ENCODE measurements at regions not wholly inside any gene's neighbourhood (a gene's known extent, or its start where the extent isn't known, plus 50 kb on each side); places are given as distances from the start of the nearest gene placed in this dataset.

DNA sequence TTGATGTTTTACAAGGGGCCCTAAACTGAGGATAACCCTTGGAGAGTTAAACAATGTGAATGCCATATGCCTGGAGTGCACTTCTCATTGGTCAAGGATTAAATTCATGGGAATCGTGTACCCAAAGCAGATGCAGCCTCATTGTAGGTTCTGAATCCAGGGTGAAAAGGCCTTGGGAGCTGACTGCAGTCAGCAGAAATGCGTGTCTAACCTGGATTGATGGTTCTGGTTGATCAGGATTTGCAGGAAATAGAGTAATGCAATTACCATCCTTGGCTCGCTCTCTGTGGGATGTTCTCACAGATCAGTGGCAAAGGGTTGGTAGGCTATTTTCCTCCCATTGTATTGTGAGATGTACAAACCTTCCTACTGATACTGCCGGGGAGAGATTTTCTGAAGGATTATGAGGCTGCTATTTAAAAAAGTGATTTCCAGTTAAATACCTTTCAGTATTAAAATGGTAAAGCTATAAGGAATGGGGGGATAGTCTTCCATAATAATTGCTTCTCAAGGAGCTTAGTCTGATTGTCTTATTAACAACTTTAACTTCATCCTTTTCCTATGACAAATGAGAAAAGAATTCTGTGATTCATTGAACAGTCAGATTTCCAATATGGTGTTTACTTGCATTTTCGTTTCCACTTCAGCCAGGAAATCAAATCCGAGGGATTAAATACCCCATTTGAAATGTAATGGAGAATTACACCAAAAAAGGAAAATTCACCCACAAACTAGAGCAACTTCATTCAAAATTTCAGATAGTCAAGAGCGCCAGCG lies 1028.1 kb upstream of the EEF2KMT start:
- H3K4me3 ChIP-seq (ENCODE audit: low read length), result no peak overlapping the region
- DNase-seq (ENCODE audit: low read depth, low spot score), result no peak

DNA sequence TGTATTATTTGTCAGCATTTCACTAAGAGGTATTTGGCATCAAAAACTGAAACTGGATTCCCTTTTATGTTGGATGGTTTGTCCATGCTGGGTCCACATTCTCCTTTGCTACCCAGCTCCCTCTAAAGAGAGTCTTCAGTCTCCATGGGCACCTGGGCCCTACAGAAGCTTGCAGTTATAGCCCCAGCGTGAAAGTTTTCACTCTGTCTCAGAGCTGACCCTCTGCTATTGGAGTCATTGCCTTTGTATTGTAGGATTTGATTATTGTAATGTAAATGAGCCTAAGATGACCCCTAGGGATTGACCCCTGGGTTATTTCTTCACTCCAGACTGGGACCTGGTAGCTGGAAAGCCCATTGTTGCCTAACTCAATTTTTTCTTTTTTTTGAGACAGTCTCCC lies 1026.5 kb upstream of the EEF2KMT start:
- DNase-seq (ENCODE audit: low read depth, low spot score), result no peak
- no peak overlapping the region for H3K4me3 ChIP-seq (ENCODE audit: low read length)

DNA sequence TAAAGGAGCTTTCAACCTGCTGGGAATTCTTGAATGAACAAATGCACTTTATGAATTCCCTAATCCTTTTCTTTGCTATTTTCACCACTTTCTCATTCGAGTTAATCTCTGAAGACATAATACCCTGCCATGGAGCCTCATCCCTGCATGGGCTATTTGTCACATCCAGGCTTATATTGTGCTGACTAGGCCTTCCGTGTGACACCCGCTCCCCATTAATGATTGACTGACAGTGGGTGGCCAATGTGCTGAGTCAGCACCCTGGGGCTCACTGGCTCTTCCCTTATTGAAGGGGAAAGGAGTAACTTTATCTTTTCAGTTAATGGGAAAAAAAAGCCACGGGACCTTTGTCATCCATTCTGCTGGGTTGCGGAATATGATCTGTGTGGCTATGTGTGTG lies 1024.8 kb upstream of the EEF2KMT start:
- no peak overlapping the region for H3K4me3 ChIP-seq (ENCODE audit: low read length)
- DNase-seq (ENCODE audit: low read depth, low spot score), result no peak

DNA sequence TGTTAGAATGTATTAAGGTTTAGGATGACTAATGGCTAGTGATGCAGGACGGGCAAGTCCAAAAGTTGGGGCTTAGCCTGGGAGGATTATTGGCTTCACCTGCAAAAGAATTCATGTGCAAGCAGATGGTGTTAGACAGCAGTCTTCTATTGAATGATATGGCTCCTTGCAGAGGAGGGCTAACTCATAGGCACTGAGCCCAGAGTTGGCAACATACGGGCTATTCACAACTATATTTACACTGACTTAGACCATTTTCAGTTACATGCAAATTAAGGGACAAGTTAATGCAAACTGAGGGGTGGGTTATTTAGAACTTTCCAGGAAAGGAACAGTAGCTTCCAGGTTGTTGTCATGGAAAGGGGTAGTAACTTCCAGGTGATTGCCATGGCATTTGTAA lies 1017.1 kb upstream of the EEF2KMT start:
- no peak for DNase-seq (ENCODE audit: low read depth, low spot score)

GRCh38 chr16:6113749-6114148 lies 1016.2 kb upstream of the EEF2KMT start:
- no peak for DNase-seq (ENCODE audit: low read depth, low spot score)
- H3K4me3 ChIP-seq (ENCODE audit: low read length), result no peak overlapping the region

More for the DNA sequence above, 1017.1 kb upstream of the EEF2KMT start:
- H3K4me3 ChIP-seq (ENCODE audit: low read length), result no peak overlapping the region

DNA sequence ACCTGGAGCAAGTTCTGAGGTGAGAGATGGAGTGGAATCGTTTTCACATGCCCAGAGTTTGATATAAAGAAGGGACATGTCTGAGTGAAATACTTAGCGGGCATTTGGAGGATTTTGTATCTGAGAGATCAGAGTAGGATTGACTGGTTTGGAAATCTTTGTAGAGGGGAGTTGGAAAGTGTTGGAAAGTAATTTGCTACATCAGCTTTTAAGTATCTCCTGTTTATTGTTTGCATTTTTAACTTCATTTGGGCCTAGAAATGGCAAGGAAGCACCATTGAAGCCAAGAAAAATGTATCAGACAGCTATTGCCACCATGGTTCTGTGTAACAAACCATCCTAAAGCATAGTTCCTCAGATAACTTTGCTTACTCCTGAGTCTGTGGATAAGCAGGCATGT lies 1015.1 kb upstream of the EEF2KMT start:
- no peak for DNase-seq (ENCODE audit: low read depth, low spot score)
- no peak overlapping the region for H3K4me3 ChIP-seq (ENCODE audit: low read length)

DNA sequence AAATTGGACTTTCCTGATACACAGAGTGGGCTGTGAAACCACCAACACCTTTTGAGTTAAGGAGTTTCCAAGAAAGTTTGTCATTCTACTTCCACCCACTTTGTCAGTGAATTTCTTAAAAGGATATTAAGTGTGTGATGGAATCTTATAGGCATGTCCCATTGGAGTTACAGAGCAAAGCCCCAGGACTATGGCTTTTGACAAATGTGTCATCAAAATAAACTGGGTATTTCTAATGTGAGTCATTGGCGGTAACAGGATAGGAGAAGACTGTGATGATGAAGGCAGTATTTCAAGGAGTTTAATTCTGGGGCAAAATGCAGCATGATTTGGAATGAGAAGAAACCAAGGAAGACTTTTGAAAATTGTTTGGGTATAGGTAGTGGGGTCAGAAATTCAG lies 1013.8 kb upstream of the EEF2KMT start:
- H3K4me3 ChIP-seq (ENCODE audit: low read length), result no peak overlapping the region
- DNase-seq (ENCODE audit: low read depth, low spot score), result no peak

GRCh38 chr16:6110346-6110745 lies 1012.8 kb upstream of the EEF2KMT start:
- no peak for DNase-seq (ENCODE audit: low read depth, low spot score)
- H3K4me3 ChIP-seq (ENCODE audit: low read length), result no peak overlapping the region

DNA sequence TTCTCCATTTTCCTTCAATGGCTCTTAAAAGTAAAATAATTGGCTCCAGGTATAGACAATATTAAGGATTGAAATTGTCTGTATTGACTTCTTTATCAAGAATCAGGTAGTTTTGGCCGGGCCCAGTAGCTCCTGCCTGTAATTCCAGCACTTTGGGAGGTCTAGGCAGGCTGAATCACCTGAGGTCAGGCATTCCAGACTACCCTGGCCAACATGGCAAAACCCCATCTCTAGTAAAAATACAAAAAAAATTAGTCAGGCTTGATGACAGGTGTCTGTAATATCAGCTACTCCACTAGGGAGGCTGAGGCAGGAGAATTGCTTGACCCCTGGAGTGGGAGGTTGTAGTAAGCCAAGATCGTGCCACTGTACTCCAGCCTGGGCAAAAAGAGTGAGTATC lies 1008.5 kb upstream of the EEF2KMT start:
- DNase-seq (ENCODE audit: low read depth, low spot score), result no peak
- H3K4me3 ChIP-seq (ENCODE audit: low read length), result no peak overlapping the region

- H3K4me3 ChIP-seq (ENCODE audit: low read length), result no peak overlapping the region
- no peak for DNase-seq (ENCODE audit: low read depth, low spot score)
These were observed 1007.5 kb upstream of the EEF2KMT start for GRCh38 chr16:6105115-6105514.

DNA sequence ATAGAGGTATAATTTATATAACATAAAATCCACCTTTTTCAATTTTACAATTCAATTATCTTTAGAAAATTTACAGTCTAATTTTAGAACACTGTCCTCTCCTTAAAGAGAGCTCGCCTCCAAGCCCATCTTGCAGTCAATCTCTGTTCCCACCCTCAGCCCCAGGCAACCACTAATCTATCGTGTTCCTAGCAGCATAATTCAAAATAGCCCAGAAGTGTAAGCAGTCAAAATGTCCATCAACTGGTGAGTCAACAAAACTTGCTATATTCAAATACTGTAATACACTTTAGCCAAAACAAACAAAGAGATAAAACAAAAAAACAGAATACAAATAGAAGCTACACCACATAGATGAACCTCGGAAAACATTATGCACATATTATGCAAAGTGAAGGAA lies 1006.8 kb upstream of the EEF2KMT start:
- no peak for DNase-seq (ENCODE audit: low read depth, low spot score)
- no peak overlapping the region for H3K4me3 ChIP-seq (ENCODE audit: low read length)

DNA sequence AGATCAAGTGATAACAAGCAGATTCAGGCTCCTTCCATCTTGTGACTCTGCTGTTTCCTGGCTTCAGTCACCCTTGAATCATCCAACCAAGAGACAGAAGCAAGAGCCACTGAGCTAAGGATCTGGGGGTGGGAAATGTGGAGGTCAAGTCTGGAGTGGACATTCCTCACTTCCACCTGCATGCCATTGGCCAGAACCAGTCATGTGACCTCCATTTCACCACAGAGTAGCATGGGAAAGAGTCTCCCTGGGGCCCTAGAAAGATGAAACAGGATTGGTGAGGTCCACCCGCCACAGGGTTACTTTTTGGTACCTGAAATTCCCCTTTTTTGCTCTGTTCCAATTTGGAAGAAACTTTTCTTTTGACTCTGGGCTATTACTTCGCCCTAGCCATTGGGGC lies 1006.0 kb upstream of the EEF2KMT start:
- DNase-seq (ENCODE audit: low read depth, low spot score), result no peak

GRCh38 chr16:6099102-6099501 lies 1001.5 kb upstream of the EEF2KMT start:
- H3K4me3 ChIP-seq (ENCODE audit: low read length), result no peak overlapping the region
- no peak for DNase-seq (ENCODE audit: low read depth, low spot score)

More for the DNA sequence above, 1006.0 kb upstream of the EEF2KMT start:
- H3K4me3 ChIP-seq (ENCODE audit: low read length), result no peak overlapping the region

GRCh38 chr16:6096931-6097670 lies 999.5 kb upstream of the EEF2KMT start:
- DNase-seq (ENCODE audit: low read depth, low spot score), result peak; percentile 9

GRCh38 chr16:6095414-6095813 lies 997.8 kb upstream of the EEF2KMT start:
- DNase-seq (ENCODE audit: low read depth, low spot score), result no peak
- H3K4me3 ChIP-seq (ENCODE audit: low read length), result no peak overlapping the region

More at GRCh38 chr16:6096931-6097670, 999.5 kb upstream of the EEF2KMT start:
- no peak overlapping the region for H3K4me3 ChIP-seq (ENCODE audit: low read length)

DNA sequence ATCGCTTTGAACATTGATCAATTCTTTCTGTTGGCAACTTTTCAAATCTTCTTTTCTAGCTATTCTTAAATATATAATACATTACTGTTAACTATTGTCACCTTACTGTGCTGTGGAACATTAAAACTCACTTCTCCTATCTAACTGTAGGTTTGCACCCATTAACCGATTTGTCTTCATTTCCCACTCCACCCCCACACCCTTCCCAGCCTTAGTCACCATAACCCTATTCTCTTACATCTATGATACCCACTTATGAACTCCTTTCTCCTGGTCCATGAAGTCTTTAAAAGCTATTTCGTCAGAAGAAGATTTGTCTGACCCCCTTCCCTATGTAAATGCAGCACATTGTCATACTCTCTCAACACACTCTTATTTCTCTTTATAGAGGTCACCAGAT lies 993.4 kb upstream of the EEF2KMT start:
- H3K4me3 ChIP-seq (ENCODE audit: low read length), result no peak overlapping the region
- no peak for DNase-seq (ENCODE audit: low read depth, low spot score)

DNA sequence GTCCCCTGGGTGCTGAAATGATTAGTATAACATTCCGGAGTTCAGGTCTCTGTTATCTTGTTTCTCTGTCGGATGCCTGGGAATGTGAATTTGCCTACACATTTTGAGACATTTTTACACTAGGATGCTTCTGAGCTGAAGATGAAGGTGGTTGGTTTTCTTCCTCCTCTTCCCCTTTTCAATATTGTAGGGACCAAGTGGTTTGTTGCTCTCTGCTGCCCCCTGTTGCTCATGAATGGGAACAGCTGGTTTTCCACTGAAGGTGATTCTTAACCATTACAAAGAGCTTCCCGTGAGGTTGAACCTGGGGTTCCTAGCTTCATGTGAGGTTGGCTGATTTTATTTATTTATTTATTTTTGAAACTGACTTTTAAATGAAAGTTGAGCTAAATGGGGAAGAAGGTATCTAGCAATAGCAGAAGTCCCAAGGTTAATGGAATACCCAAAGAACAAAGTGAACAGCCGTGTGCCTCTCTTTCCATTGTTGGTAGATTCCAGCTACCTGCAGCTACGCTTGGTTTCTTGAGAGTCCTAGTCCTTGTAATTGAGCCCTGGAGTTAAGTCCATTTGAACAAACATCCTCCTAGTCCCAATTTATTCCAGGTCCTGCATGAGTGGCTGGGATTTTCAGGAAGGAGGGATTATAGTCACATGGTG lies 983.9 kb upstream of the EEF2KMT start:
- DNase-seq (ENCODE audit: low read depth, low spot score), result peak; percentile 36
- H3K4me3 ChIP-seq (ENCODE audit: low read length), result no peak overlapping the region

DNA sequence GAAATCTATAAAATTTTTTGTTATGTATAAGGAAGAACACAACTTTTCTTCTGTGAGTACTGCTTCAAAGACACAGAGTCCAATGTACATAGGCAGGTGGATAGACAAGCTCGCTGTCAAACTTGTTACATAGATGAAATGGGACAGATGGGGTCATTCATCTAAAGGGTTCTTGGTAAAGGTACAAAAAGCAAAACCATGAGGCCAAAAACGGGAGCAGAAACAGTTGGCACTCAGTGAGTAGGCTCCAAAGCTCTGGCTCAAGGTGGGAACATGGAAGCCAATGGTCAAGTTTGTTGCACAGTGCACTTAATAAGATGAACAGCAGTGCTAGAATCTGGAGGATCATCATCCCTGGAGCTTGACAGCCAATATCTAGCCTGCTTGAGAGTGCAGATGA lies 979.0 kb upstream of the EEF2KMT start:
- H3K4me3 ChIP-seq (ENCODE audit: low read length), result no peak overlapping the region
- DNase-seq (ENCODE audit: low read depth, low spot score), result no peak

- DNase-seq (ENCODE audit: low read depth, low spot score), result no peak
- no peak overlapping the region for H3K4me3 ChIP-seq (ENCODE audit: low read length)
These were observed 970.5 kb upstream of the EEF2KMT start for GRCh38 chr16:6068063-6068462.

GRCh38 chr16:6066652-6067051 lies 969.1 kb upstream of the EEF2KMT start:
- no peak for DNase-seq (ENCODE audit: low read depth, low spot score)
- H3K4me3 ChIP-seq (ENCODE audit: low read length), result no peak overlapping the region

Measured in Jurkat, Clone E6-1 (cell line).